Rectal smooth muscle tissue (tissue), 1 donor: ENCODE measurements at regions not wholly inside any gene's neighbourhood (a gene's known extent, or its start where the extent isn't known, plus 50 kb on each side); places are given as distances from the start of the nearest gene placed in this dataset.

Experiments used
- H3K27ac ChIP-seq: one replicate; pipeline ENCODE4 v1.7.0; 2013; ENCODE audit warnings: low read depth, low read length, inconsistent platforms
- H3K27me3 ChIP-seq: one replicate; pipeline ENCODE4 v1.7.0; 2013; ENCODE audit warnings: low read length; ENCODE audit not compliant: control insufficient read depth, insufficient read depth
- H3K36me3 ChIP-seq: one replicate; pipeline ENCODE4 v1.7.0; 2013; ENCODE audit warnings: low read length; ENCODE audit not compliant: control insufficient read depth, insufficient read depth
- H3K4me1 ChIP-seq: one replicate; pipeline ENCODE4 v1.7.0; 2013; ENCODE audit warnings: low read length; ENCODE audit not compliant: control insufficient read depth, insufficient read depth
- H3K4me3 ChIP-seq: one replicate; pipeline ENCODE4 v1.7.0; 2013; ENCODE audit warnings: low read length
- H3K9ac ChIP-seq: one replicate; pipeline ENCODE4 v1.7.0; 2013; ENCODE audit warnings: low read length

DNA sequence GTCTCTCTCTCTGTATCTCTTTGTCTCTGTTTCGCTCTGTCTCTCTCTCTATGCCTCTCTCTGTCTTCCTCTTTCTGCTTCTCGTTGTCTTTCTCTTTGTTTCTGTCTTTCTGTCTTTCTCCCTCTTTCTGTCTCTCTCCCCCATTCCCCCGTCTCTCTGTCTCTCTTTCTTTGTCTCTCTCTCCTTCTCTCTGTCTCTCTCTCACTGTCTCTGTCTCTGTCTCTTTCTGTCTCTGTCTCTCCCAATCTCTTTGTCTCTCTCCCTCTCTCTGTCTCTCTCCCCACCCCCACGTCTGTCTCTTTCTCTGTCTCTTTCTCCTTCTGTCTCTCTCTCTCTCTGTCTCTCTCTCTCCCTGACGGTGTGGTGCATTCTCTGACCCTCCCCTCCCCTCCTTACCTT, 71.9 kb upstream of the ZNF516 start:
- no peaks in the 10 kb centered on the region for H3K27me3 ChIP-seq
- no peak overlapping the region for H3K9ac ChIP-seq
- H3K27ac ChIP-seq: no peak overlapping the region
- H3K4me1 ChIP-seq: peaks cover 2% of the 10 kb centered on the region
- no peak overlapping the region for H3K4me3 ChIP-seq
- H3K36me3 ChIP-seq: no peaks in the 10 kb centered on the region

DNA sequence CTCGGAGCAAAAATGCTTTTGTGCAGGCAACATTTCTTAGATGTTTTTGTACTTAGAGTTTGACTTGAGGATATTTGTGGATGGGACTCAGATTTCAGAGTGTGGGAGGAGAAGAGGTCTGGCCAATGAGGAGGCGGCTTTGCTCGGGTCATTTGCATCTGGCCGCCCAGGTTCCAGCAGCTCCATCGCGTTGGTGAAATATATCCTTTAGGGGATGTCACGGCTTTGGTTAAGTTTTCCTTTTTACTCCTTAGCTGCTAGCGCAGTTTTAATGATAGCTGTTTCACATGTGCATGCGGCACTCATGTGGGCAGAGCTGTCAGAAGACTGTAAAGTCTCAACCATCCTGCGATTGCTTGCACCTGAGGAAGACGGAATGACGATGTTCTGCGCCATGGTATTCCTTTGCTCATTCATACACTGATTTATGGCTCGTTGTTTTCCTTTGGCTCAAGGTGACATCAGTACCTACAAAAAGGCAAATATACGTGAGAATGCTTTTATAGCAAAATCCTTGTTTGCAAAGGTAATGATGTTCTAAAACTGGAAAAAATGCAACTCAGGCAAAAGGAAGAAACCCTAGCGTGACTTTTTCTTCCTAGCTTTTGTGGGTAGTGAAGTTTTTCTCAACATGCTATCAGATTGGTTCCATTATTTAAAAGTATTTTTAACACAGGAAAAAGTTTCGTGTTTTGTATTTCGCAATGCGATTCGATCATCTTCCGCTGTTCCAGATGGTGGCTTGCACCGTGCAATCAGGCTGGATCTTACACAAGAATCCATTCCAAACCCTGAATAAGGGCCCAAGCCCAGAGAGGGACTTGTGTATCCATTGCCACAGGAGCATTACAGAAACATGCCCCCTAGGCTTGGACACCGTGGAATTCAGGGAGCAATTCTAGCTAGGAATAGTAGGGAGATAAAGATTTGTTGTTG, 70.5 kb upstream of the ZNF516 start:
- no peaks in the 10 kb centered on the region for H3K36me3 ChIP-seq
- H3K4me3 ChIP-seq: peak overlapping the region; percentile 65
- H3K4me1 ChIP-seq: peaks cover 2% of the 10 kb centered on the region
- no peaks in the 10 kb centered on the region for H3K27me3 ChIP-seq
- peak overlapping the region; percentile 56 for H3K27ac ChIP-seq
- no peak overlapping the region for H3K9ac ChIP-seq

DNA sequence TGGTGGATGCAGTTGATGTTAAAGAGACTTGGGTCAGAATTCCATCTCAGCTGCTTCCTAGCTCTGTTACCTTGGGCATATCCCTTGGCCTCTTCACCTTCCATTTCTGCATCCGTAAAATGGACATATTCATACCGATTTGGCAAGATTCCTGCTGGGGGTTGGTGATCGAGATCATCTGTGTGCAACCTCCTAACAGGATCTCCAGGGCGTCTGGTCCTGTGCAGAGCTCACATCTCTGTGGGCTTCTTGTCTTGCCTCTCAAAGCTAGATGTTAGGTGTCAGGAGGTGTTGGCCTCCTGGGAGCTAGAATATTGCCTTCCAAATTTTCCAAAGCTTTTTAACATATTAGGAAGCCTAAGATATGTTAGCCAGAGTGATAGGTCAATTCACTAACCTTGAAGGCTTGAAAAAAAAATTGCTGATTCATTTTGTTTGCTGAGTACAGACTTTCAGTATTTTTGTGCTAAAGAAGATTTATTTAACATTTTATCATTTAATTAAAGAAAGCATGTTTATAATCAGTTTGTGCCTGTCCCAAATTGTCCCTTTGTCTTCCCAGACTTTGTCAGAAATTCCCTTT, 69.7 kb upstream of the ZNF516 start:
- Histone ChIP-seq H3K27ac (no peak overlapping the region), H3K4me3 (no peak overlapping the region), H3K9ac (no peak overlapping the region)

DNA sequence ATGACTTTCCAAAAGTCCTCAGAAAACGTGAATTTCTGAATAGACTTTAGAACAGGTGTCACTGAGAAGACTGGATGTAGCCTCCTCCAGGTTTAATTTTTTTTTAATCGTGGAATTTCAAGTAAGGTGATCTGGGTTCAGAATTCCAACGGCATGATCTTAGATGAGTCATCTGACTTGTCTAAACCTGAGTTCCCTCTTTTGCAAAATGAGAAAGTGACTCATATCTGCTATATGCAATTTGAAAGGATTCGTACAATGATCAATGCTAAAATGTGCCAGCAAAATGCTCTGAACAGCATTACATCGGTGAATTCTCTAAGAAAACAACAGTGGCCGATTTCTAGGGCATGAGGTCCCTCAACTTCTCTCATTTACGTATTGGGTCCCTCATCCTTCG, 69.1 kb upstream of the ZNF516 start:
- Histone ChIP-seq H3K27me3 (no peaks in the 10 kb centered on the region), H3K27ac (no peak overlapping the region), H3K4me1 (peaks cover 2% of the 10 kb centered on the region), H3K4me3 (no peak overlapping the region), H3K36me3 (no peaks in the 10 kb centered on the region), H3K9ac (no peak overlapping the region)

More for the DNA sequence above, 69.7 kb upstream of the ZNF516 start:
- Histone ChIP-seq H3K4me1 (peaks cover 2% of the 10 kb centered on the region), H3K27me3 (no peaks in the 10 kb centered on the region), H3K36me3 (no peaks in the 10 kb centered on the region)

GRCh38 chr18:76562286-76563122, 67.5 kb upstream of the ZNF516 start:
- Histone ChIP-seq H3K4me3 (no peak overlapping the region), H3K36me3 (no peaks in the 10 kb centered on the region), H3K4me1 (peaks cover 2% of the 10 kb centered on the region), H3K9ac (no peak overlapping the region), H3K27me3 (no peaks in the 10 kb centered on the region), H3K27ac (no peak overlapping the region)

DNA sequence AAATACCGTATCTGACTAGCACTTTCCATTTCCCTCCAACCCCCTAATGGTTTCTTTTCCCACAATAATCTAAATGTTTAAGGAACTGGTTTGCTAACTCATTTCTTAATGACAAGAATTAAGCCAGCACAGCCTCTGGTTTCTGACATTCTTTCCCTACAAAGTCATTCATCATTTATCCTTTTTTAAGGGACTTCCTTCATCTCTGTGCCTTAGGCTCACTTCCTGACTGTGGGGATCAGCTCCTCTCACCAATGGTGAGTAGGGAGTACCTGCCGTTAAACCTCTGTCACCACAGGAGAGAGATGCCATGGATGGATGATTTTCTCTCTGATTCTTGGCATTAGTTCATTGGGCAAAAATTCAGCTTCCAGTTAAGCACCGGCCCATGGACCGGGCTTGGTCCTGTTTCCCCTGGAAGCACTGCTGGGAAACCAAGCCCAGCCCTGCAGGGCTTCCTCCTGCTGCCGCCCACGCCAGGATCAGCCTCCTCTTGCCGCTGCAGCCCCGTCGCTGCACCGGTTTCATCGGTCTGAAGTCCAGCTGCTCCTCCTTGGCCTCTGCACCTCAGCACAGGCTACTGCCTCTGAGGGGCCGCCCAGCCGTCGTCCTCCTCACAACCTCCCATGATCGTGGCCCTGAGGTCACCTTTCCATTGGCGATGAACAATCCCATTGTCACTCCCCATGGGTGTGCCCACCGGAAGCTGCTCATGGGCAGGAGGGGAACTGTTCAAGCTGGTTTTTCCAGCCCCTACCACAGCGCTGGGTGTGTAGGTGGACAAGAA, 64.0 kb upstream of the ZNF516 start:
- Histone ChIP-seq H3K4me1 (no peaks in the 10 kb centered on the region), H3K4me3 (no peak overlapping the region), H3K27ac (no peak overlapping the region)

GRCh38 chr18:76557026-76557575, 62.1 kb upstream of the ZNF516 start:
- Histone ChIP-seq H3K4me3 (no peak overlapping the region), H3K9ac (no peak overlapping the region), H3K27me3 (no peaks in the 10 kb centered on the region), H3K36me3 (no peaks in the 10 kb centered on the region), H3K27ac (no peak overlapping the region), H3K4me1 (no peaks in the 10 kb centered on the region)

More for the DNA sequence above, 64.0 kb upstream of the ZNF516 start:
- no peaks in the 10 kb centered on the region for H3K36me3 ChIP-seq
- H3K9ac ChIP-seq: no peak overlapping the region
- no peaks in the 10 kb centered on the region for H3K27me3 ChIP-seq

DNA sequence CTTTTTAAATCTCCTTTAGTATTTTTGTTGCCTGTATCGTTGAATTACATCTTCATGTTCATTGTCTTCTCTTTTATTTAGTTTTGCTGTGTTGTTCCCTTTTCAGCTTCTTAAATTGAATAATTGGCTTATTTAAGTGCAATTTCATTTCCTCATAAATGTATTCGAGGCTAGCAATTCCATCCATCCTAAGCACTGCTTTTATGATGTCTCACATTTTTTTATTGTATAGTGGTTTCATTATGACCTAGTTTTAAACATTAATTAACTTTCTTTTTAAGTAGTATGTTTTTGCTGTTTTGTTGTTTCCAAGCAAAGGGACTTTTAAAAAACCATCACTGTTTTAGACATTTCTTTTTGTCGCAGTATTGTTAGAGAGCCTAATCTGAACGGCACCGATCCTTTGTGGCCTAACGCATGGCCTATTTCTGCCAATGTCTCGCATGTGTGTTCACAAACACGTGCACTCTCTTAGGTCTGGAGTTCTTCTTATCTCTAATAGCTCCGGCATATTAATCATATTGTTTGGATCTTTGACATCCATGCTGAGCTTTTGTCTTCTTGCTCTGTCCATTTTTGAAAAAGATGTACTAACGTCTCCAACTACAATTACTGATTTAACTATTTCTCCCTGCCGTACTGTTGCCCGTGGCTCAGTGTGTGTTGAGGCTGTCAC, 59.6 kb upstream of the ZNF516 start:
- H3K27me3 ChIP-seq: no peaks in the 10 kb centered on the region
- no peaks in the 10 kb centered on the region for H3K4me1 ChIP-seq
- H3K9ac ChIP-seq: no peak overlapping the region
- no peaks in the 10 kb centered on the region for H3K36me3 ChIP-seq
- H3K4me3 ChIP-seq: no peak overlapping the region
- H3K27ac ChIP-seq: no peak overlapping the region

GRCh38 chr18:76553715-76554546, 58.9 kb upstream of the ZNF516 start:
- Histone ChIP-seq H3K27ac (no peak overlapping the region), H3K9ac (no peak overlapping the region), H3K36me3 (no peaks in the 10 kb centered on the region), H3K4me3 (no peak overlapping the region), H3K4me1 (no peaks in the 10 kb centered on the region), H3K27me3 (no peaks in the 10 kb centered on the region)

DNA sequence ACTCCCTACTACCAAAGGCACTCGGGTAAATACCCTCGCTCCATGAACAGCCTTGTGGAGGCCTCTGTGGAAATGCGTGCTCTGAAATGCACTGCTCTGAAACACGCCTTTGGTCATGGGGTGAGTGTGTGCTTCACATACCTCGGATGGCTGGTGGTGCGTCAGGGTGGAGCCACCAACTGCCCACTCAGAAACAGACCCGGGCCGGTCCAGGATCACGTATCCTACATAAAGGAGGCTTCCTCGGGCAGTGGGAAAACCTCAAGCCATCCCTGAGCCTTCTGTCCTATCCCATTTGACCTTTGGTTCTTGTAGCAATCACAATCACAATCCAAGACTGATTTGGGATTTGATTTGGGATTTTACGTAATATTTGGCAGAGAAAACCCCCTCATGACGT, 53.5 kb upstream of the ZNF516 start:
- H3K27ac ChIP-seq: no peak overlapping the region

DNA sequence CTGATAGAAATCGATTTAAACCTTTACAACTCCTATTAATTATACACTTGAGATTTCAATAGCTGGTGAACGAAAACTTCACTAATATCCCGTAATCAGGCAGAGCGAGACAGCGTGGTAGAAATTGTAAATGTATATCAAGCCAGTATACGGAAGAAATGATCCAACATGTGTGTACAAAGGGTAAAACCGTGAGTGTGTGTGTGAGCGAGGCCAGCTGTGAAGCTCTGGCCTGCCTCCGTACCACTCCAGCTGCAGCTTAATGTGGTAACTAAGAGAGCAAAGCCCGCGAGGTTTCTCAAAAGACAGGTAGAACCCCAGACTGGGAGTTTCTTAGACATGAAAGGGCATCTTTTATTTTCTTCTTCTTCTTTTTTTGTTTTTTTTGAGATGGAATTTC, 52.3 kb upstream of the ZNF516 start:
- H3K27ac ChIP-seq: no peak overlapping the region
- H3K36me3 ChIP-seq: no peaks in the 10 kb centered on the region
- no peak overlapping the region for H3K4me3 ChIP-seq
- no peak overlapping the region for H3K9ac ChIP-seq
- no peaks in the 10 kb centered on the region for H3K4me1 ChIP-seq
- no peaks in the 10 kb centered on the region for H3K27me3 ChIP-seq

More for the DNA sequence above, 53.5 kb upstream of the ZNF516 start:
- Histone ChIP-seq H3K27me3 (no peaks in the 10 kb centered on the region), H3K36me3 (no peaks in the 10 kb centered on the region), H3K9ac (no peak overlapping the region), H3K4me3 (no peak overlapping the region), H3K4me1 (no peaks in the 10 kb centered on the region)
